Left lung (tissue), 4 donors: ENCODE measurements at regions not wholly inside any gene's neighbourhood (a gene's known extent, or its start where the extent isn't known, plus 50 kb on each side); places are given as distances from the start of the nearest gene placed in this dataset.
A peak's percentile ranks its signal among the peaks of the same experiment; 100 is the strongest.
"Not testable (repeated sequence)": the region's sequence is repeated elsewhere in the genome, so short reads cannot be mapped to it uniquely, and the experiment has no call there.

ENCODE experiments used
- ATAC-seq: fragments of 200-7000 bp; cut with Tn5 transposase; one replicate; pipeline ENCODE4 v1.9.1; 2020; ENCODE audit warnings: moderate library complexity
- DNase-seq, 4 donors: peaks; one replicate each; pipeline ENCODE4 v3.0.0-alpha.2; 2013 to 2020
- H3K27ac ChIP-seq, 2 donors: fragments of 200-600 bp; sonication (generic) in 1 of 2; one replicate each; pipeline versions ENCODE4 v1.5.0 to v1.8.0; 2020 to 2021
- H3K27me3 ChIP-seq, 2 donors: fragments of 200-600 bp; sonication (generic) in 1 of 2; one replicate each; pipeline versions ENCODE4 v1.5.0 to v1.8.0; 2020 to 2021
- H3K36me3 ChIP-seq, 2 donors: fragments of 200-600 bp; sonication (generic) in 1 of 2; one replicate each; pipeline versions ENCODE4 v1.5.0 to v1.8.0; 2020 to 2021
- H3K4me1 ChIP-seq, 2 donors: fragments of 200-600 bp; one replicate each; pipeline ENCODE4 v1.8.0; 2021
- H3K4me3 ChIP-seq, 2 donors: fragments of 200-600 bp; sonication (generic) in 1 of 2; one replicate each; pipeline versions ENCODE4 v1.5.0 to v1.8.0; 2020 to 2021; ENCODE audit warnings: mild to moderate bottlenecking in 1 of 2
- H3K9me3 ChIP-seq, 2 donors: fragments of 200-600 bp; sonication (generic) in 1 of 2; one replicate each; pipeline versions ENCODE4 v1.5.0 to v1.8.0; 2020 to 2021
- CTCF ChIP-seq, 2 donors: fragments of 200-600 bp; sonication (generic) in 1 of 2; IDR thresholded peaks; one replicate each; pipeline versions ENCODE4 v1.5.0 to v1.8.0; 2021; ENCODE audit warnings: antibody characterized with exemption in 2 of 2
- intact Hi-C, 2 donors: fragments of 100-400 bp; cut with DNase I; formaldehyde crosslinking; loops; one replicate each; pipeline versions ENCODE4 v1.11.2 to v1.14.2; 2022
- donor health status: DM: no; HTN: yes; CAD: no.
- donor health status: DM: no; HTN: no; CAD: no.

GRCh38 chr14:40656311-40656710, 950.4 kb upstream of the LRFN5 start:
- intact Hi-C loops, result no loop called here
- ATAC-seq, result no peak

GRCh38 chr14:40652089-40652691, 954.5 kb upstream of the LRFN5 start:
- Histone ChIP-seq H3K36me3 (no peaks in the 10 kb centered on the region), H3K9me3 (no peaks in the 10 kb centered on the region), H3K4me3 (no peak overlapping the region), H3K27me3 (no peaks in the 10 kb centered on the region), H3K4me1 (no peaks in the 10 kb centered on the region), H3K27ac (no peak overlapping the region)
- TF ChIP-seq CTCF (IDR thresholded peaks at IDR 0.05), result no peak
- DNase-seq (no peak), ATAC-seq (no peak)
- intact Hi-C loops, result no loop called here

More at GRCh38 chr14:40656311-40656710, 950.4 kb upstream of the LRFN5 start:
- H3K27me3 ChIP-seq, result no peaks in the 10 kb centered on the region
- no peaks in the 10 kb centered on the region for H3K9me3 ChIP-seq
- H3K36me3 ChIP-seq, result no peaks in the 10 kb centered on the region
- no peak overlapping the region for H3K27ac ChIP-seq
- DNase-seq, result no peak
- H3K4me3 ChIP-seq, result no peak overlapping the region
- no peaks in the 10 kb centered on the region for H3K4me1 ChIP-seq
- TF ChIP-seq CTCF (IDR thresholded peaks at IDR 0.05), result no peak

- ATAC-seq (no peak), DNase-seq (no peak)
- Histone ChIP-seq H3K4me3 (no peak overlapping the region), H3K36me3 (no peaks in the 10 kb centered on the region), H3K27ac (no peak overlapping the region), H3K9me3 (no peaks in the 10 kb centered on the region), H3K4me1 (no peaks in the 10 kb centered on the region), H3K27me3 (no peaks in the 10 kb centered on the region)
- TF ChIP-seq CTCF (IDR thresholded peaks at IDR 0.05), result no peak
- intact Hi-C loops, result no loop called here
Observed at GRCh38 chr14:40630471-40630870, 976.2 kb upstream of the LRFN5 start.

- H3K27me3 ChIP-seq, intact Hi-C loops, H3K9me3 ChIP-seq, ATAC-seq, H3K36me3 ChIP-seq, H3K4me3 ChIP-seq, H3K27ac ChIP-seq, H3K4me1 ChIP-seq: not testable (repeated sequence)
- DNase-seq, result peak in 2 of 4 donors; percentile 3 to 69
Observed at GRCh38 chr14:40629551-40630137, 977.0 kb upstream of the LRFN5 start.

- no peaks in the 10 kb centered on the region for H3K27me3 ChIP-seq
- no peaks in the 10 kb centered on the region for H3K4me1 ChIP-seq
- intact Hi-C loops, result no loop called here
- DNase-seq (peak in 1 of 4 donors; percentile 9), ATAC-seq (no peak)
- H3K4me3 ChIP-seq, result no peak overlapping the region
- H3K27ac ChIP-seq, result no peak overlapping the region
- H3K9me3 ChIP-seq, result no peaks in the 10 kb centered on the region
- H3K36me3 ChIP-seq, result no peaks in the 10 kb centered on the region
- no peak for TF ChIP-seq CTCF (IDR thresholded peaks at IDR 0.05)
Observed at GRCh38 chr14:40629144-40629543, 977.5 kb upstream of the LRFN5 start.

- no peaks in the 10 kb centered on the region for H3K36me3 ChIP-seq
- no peaks in the 10 kb centered on the region for H3K27me3 ChIP-seq
- no peak for TF ChIP-seq CTCF (IDR thresholded peaks at IDR 0.05)
- no peak overlapping the region for H3K27ac ChIP-seq
- H3K4me1 ChIP-seq, result no peaks in the 10 kb centered on the region
- no peak for ATAC-seq
- intact Hi-C loops, result no loop called here
- DNase-seq, result peak in 1 of 4 donors; percentile 8
- H3K4me3 ChIP-seq, result no peak overlapping the region
- peaks cover 0 to 6% of the 10 kb centered on the region in 2 donors for H3K9me3 ChIP-seq
Observed at GRCh38 chr14:40623643-40624042, 983.0 kb upstream of the LRFN5 start.
